Rectal smooth muscle tissue (tissue), 1 donor: ENCODE measurements at regions not wholly inside any gene's neighbourhood (a gene's known extent, or its start where the extent isn't known, plus 50 kb on each side); places are given as distances from the start of the nearest gene placed in this dataset.
"Not testable (repeated sequence)": the region's sequence is repeated elsewhere in the genome, so short reads cannot be mapped to it uniquely, and the experiment has no call there.

ENCODE experiments used
- H3K27ac ChIP-seq: one replicate; pipeline ENCODE4 v1.7.0; 2013; ENCODE audit warnings: low read depth, low read length, inconsistent platforms
- H3K27me3 ChIP-seq: one replicate; pipeline ENCODE4 v1.7.0; 2013; ENCODE audit warnings: low read length; ENCODE audit not compliant: control insufficient read depth, insufficient read depth
- H3K36me3 ChIP-seq: one replicate; pipeline ENCODE4 v1.7.0; 2013; ENCODE audit warnings: low read length; ENCODE audit not compliant: control insufficient read depth, insufficient read depth
- H3K4me1 ChIP-seq: one replicate; pipeline ENCODE4 v1.7.0; 2013; ENCODE audit warnings: low read length; ENCODE audit not compliant: control insufficient read depth, insufficient read depth
- H3K4me3 ChIP-seq: one replicate; pipeline ENCODE4 v1.7.0; 2013; ENCODE audit warnings: low read length
- H3K9ac ChIP-seq: one replicate; pipeline ENCODE4 v1.7.0; 2013; ENCODE audit warnings: low read length

DNA sequence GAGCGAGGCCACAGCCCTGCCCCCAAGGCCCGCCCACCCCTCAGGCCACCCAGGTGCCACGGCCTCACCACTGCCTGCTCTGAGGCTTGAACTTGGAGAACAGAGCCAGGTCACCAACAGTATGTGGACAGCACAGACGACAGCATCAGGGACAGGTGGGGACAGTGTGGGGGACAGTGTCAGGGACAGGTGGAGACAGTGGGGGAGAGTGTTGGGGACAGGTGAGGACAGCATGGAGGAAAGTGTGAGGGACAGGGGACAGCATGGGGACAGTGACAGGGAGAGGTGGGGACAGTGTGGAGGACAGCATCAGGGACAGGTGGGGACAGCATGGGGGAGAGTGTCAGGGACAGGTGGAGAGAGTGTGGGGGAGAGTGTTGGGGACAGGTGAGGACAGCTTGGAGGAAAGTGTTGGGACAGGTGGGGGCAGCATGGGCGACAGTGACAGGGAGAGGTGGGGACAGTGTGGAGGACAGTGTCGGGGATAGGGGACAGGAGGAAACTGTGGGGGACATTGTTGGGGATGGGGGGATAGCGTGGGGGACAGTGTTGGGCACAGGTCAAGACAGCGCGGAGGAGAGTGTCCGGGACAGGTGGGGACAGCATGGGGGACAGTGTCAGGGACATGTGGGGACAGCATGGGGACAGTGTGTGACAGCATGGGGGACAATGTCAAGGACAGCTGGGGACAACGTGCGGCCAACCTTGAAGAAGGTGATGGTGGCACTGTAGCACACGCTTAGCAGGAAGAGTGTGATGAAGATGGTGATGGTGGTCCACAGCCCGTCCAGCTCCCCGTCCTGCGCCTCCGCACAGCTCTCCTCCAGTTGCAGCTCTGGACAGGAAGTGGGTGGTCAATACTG, 114.9 kb downstream of the TMEM121 start:
- Histone ChIP-seq H3K27ac (no peak overlapping the region), H3K27me3 (no peaks in the 10 kb centered on the region), H3K36me3 (no peaks in the 10 kb centered on the region), H3K4me1 (peaks cover 2% of the 10 kb centered on the region), H3K9ac (no peak overlapping the region), H3K4me3 (no peak overlapping the region)

DNA sequence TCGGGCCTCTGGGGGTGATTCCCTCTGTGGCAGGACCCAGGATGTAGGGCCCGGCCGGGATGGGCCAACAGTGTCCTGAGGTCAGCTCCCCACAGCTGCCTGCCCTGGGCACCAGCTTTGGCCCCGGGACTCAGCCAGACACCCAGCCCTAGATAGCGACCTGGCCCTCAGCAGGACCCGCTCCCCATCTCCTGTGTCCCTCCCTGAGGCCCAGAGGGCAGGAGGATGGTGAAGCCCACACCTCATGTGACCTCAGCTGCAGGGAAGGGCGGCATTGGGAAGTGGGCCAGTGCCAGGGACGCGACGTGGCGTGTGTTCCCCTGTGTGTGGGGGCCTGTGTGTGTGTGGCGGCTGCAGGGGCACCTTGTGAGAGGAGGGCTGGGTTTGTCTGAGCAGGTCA, 115.6 kb downstream of the TMEM121 start:
- H3K36me3 ChIP-seq, H3K4me1 ChIP-seq: not testable (repeated sequence)

DNA sequence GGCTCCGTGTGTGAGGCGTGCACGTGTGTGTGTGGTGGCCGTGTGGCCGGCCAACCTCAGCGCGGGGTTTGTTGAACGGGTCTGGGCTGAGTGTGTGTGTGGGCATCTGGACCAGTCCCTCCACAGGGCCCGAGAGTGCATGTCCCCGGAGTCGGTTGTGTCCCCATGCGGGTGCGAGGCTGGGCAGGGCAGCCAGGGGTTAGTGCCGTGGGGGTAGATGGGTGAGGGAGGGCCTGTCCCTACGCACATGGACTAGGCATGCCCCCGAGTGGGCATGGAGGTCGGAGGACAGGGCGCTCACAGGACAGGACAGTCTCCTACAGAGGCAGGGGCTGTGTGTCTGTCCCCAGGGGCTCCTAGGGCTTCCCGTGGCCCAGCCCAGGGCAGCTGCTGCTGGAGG, 116.1 kb downstream of the TMEM121 start:
- not testable (repeated sequence) for H3K36me3 ChIP-seq, H3K9ac ChIP-seq, H3K4me3 ChIP-seq, H3K4me1 ChIP-seq, H3K27me3 ChIP-seq, H3K27ac ChIP-seq

More for the DNA sequence above, 115.6 kb downstream of the TMEM121 start:
- not testable (repeated sequence) for H3K4me3 ChIP-seq, H3K27me3 ChIP-seq, H3K27ac ChIP-seq, H3K9ac ChIP-seq

DNA sequence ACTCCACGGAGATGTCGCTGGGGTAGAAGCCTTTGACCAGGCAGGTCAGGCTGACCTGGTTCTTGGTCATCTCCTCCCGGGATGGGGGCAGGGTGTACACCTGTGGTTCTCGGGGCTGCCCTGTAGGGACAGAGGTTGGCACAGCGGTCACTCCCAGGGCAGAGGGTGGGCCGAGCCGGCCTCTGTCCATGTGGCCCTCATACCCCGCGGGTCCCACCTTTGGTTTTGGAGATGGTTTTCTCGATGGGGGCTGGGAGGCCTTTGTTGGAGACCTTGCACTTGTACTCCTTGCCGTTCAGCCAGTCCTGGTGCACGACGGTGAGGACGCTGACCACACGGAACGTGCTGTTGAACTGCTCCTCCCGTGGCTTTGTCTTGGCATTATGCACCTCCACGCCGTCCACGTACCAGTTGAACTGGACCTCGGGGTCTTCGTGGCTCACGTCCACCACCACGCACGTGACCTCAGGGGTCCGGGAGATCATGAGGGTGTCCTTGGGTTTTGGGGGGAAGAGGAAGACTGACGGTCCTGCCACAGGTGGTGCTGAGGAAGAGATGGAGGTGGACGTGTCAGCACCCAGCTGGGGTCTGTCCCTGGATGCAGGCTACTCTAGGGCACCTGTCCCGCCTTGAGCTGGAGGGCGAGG, 117.1 kb downstream of the TMEM121 start:
- not testable (repeated sequence) for H3K9ac ChIP-seq, H3K4me3 ChIP-seq, H3K27ac ChIP-seq, H3K4me1 ChIP-seq, H3K27me3 ChIP-seq, H3K36me3 ChIP-seq

DNA sequence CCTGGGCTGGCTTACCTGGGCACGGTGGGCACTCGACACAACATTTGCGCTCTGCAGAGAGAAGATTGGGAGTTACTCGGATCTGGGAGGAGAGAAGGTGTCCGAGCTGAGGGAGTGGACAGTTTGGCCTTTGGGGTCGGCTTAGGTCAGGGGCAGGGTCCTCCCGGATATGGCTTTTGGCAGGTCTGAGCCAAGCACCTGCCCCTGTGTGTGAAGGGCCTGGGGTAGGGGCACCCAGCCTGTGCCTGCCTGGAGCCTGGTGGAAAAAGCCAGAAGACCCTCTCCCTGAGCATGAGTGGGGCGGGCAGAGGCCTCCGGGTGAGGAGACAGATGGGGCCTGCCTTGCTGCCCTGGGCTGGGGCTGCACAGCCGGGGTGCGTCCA, 117.7 kb downstream of the TMEM121 start:
- H3K27ac ChIP-seq, H3K4me3 ChIP-seq, H3K4me1 ChIP-seq, H3K9ac ChIP-seq, H3K36me3 ChIP-seq, H3K27me3 ChIP-seq: not testable (repeated sequence)

DNA sequence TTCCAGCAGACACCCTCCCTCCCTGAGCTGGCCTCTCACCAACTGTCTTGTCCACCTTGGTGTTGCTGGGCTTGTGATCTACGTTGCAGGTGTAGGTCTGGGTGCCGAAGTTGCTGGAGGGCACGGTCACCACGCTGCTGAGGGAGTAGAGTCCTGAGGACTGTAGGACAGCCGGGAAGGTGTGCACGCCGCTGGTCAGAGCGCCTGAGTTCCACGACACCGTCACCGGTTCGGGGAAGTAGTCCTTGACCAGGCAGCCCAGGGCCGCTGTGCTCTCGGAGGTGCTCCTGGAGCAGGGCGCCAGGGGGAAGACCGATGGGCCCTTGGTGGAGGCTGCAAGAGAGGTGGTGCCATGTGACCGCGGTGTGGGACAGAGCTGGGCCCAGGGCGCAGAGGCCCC, 118.1 kb downstream of the TMEM121 start:
- not testable (repeated sequence) for H3K4me3 ChIP-seq, H3K9ac ChIP-seq, H3K27ac ChIP-seq, H3K4me1 ChIP-seq, H3K27me3 ChIP-seq, H3K36me3 ChIP-seq

DNA sequence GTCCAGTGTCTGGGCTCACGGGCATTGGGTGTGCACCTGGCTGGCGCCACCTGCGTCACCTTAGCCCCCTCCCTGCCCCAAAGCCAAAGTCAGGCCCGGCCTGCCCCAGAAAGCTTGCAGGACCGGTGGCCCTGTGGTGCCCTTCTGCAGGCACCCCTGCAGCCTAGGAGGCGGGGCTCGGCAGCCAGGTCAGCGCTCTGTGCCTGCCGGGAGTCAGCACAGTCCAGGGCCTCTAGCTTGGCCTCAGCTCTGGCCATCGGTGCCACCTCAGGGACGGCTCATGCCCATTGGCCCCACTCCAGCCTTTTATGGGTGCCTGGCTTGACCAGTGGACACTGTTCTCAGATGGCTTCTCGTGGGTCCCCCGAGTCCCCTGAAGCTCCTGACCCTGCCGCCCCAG, 118.5 kb downstream of the TMEM121 start:
- H3K27me3 ChIP-seq, H3K27ac ChIP-seq, H3K4me3 ChIP-seq, H3K9ac ChIP-seq, H3K36me3 ChIP-seq, H3K4me1 ChIP-seq: not testable (repeated sequence)

DNA sequence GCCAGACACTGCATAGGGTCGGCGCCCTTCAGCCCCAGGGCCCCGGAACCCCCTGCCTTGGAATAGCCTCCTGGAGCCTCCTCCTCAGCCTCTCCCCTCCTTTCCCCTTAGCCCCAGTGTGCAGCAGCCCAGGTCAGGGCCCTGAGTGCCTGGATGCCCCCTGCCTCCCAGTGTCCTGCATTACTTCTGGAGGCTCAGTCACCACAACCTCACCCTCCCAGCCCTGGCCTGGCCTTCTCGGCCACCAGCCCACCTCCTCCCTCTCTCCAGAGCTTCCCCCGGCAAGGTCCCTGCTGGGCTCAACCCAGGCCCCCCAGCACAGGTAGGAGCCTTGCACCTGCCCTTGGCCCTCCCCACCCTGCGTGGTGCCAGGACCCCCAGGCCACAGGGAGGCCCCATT, 119.0 kb downstream of the TMEM121 start:
- not testable (repeated sequence) for H3K36me3 ChIP-seq, H3K9ac ChIP-seq, H3K27me3 ChIP-seq, H3K4me1 ChIP-seq, H3K4me3 ChIP-seq, H3K27ac ChIP-seq

DNA sequence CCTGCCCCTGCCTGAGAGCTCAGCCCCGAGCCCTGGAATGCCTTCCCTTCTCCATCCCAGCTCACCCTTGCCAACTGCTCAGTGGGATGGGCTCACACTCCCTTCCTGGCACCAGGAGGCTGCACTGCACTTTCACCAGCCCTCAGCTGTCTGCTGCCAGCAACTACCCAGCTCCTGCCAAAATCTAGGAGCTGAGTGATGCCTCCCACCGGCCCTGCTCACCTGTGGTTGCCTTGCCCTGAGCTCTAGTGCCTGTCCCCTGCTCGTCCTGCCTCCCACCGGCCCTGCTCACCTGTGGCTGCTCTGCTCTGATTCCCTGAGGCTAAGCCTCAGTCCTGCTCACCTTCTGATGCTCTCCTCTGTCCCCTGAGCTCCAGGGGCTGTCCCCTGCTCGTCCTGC, 119.8 kb downstream of the TMEM121 start:
- Histone ChIP-seq H3K36me3 (no peaks in the 10 kb centered on the region), H3K9ac (no peak overlapping the region), H3K4me3 (no peak overlapping the region), H3K27ac (no peak overlapping the region), H3K27me3 (no peaks in the 10 kb centered on the region), H3K4me1 (no peaks in the 10 kb centered on the region)

DNA sequence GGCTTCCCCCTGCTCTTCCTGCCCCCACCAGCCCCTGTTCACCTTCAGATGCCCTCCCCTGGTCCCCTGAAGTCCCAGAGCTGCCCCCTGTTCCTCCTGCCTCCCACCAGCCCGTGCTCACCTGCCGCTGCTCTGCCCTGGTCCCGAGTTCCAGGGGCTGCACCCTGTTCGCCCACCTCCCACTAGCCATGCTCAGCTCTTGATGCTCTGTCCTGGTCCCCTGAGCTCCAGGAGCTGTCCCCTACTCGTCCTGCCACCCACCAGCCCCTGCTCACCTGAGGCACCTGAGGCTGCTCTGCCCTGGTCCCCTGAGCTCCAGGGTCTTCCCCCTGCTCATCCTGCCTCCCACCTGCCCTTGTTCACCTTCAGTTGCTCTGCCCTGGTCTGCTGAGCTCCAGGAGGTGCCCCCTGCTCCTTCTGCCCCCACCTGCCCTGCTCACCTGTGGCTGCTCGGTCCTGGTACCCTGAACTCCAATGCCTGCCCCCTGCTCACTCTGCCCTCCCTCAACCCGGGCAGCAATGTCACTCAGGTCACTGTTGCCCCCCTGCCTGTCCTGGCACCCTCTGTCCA, 120.4 kb downstream of the TMEM121 start:
- H3K27ac ChIP-seq, H3K27me3 ChIP-seq, H3K4me3 ChIP-seq, H3K36me3 ChIP-seq, H3K9ac ChIP-seq, H3K4me1 ChIP-seq: not testable (repeated sequence)

DNA sequence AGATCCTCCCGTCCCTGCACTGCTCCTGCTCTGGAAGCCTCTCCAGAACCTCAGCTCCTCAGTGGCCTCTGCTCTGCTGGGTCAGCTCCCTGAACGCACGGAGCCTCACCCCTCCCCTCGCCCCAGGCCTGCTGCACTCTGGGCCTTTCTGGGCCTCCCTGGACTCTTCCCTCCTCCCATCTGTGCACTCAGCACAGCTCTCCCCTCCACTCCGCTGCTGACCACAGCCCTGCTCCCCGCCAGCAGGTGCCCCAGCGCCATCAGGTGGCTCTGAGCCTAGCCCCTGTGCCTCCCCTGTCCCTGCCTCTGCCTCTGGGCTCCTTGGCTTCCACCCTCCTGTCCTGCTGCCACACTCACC, 121.0 kb downstream of the TMEM121 start:
- H3K36me3 ChIP-seq, H3K4me3 ChIP-seq, H3K27me3 ChIP-seq, H3K27ac ChIP-seq, H3K4me1 ChIP-seq, H3K9ac ChIP-seq: not testable (repeated sequence)

DNA sequence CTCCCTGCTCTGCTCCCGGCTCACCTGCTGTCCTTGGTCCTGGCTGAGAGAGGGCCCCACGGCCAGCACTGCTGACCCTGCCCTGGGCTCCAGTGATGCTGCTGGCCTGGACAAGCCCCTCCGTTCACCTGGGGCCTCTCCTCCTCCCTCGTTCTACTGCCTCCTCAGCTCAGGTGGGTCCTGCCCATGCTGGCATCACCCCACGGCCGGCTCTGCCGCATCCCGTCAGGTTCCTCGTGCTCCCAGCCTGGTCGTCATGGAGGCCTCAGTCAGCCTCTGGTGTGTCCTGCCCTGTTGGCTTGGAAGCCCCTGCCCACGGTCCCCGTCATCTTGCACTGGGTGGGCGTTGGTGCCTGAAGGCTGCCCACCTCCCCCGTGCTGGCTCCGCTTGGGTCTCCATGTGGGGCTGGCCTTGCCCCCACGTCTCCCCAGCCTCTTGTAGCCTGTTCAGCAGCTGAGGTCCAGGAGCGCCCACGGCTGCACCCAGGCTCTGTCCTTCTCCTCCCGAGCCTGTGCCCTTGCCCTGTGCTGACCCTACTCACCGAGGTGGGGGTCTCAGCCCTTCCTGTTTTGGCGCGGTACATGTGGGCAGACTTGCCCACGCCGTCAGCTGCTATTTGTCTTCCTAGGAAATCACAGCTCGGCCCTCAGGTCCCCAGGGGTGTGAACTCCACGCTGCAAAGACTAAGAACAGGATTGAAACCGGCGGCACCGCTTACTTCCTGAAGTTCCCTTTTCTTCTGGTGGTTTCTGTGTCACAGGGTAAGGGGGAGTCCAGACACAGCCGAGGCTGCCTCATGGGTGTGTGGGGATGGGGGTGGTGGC, 121.6 kb downstream of the TMEM121 start:
- Histone ChIP-seq H3K4me3 (no peak overlapping the region), H3K9ac (no peak overlapping the region), H3K27me3 (no peaks in the 10 kb centered on the region), H3K36me3 (no peaks in the 10 kb centered on the region), H3K27ac (no peak overlapping the region), H3K4me1 (no peaks in the 10 kb centered on the region)
